PC-3 (cell line): ENCODE measurements at regions not wholly inside any gene's neighbourhood (a gene's known extent, or its start where the extent isn't known, plus 50 kb on each side); places are given as distances from the start of the nearest gene placed in this dataset.

Experiments used
- ATAC-seq: fragments of 200-7000 bp; cut with Tn5 transposase; 2 replicates; pipeline ENCODE4 v1.9.1; 2020; ENCODE audit warnings: mild to moderate bottlenecking, moderate library complexity
- BruUV-seq: library from RNA; stranded (reverse); fragments of 400-500 nt; replicated peaks from 2 replicates; lab custom pipeline; 2021; lab: Mats Ljungman, UMichigan
- CTCF ChIA-PET: fragments of 300-600 bp; sonication (Branson Sonifier 250); formaldehyde crosslinking; loops from one replicate; lab custom pipeline; 2022; ENCODE audit warnings: antibody characterized with exemption; lab: Charles Lee
- POLR2A ChIA-PET: fragments of 300-600 bp; sonication (Branson Sonifier 250); formaldehyde crosslinking; loops from one replicate; lab custom pipeline; 2022; ENCODE audit warnings: antibody characterized with exemption; ENCODE audit not compliant: unreplicated experiment; lab: Charles Lee
- DNase-seq: peaks from one replicate; pipeline ENCODE4 v3.0.0-alpha.2; 2015
- H2AFZ ChIP-seq: fragments of 300-600 bp; sonication (generic); 2 replicates; pipeline ENCODE4 v1.6.0; 2016; ENCODE audit warnings: antibody characterized with exemption, low read length
- H3F3A ChIP-seq: fragments of 300-600 bp; sonication (generic); one replicate; pipeline ENCODE4 v1.6.0; 2017; ENCODE audit warnings: antibody characterized with exemption, low read length, control low read depth, mild to moderate bottlenecking; ENCODE audit not compliant: unreplicated experiment
- H3K27ac ChIP-seq: fragments of 300-600 bp; sonication (generic); 2 replicates; pipeline ENCODE4 v1.5.1; 2016; ENCODE audit warnings: mild to moderate bottlenecking, low read length
- H3K27me3 ChIP-seq: fragments of 300-600 bp; sonication (generic); 2 replicates; pipeline ENCODE4 v1.6.1; 2016; ENCODE audit warnings: low read length, mixed read lengths
- H3K36me3 ChIP-seq: fragments of 300-600 bp; sonication (generic); 2 replicates; pipeline ENCODE4 v1.6.1; 2016; ENCODE audit warnings: low read depth, mixed run types, low read length, mixed read lengths
- H3K4me1 ChIP-seq: fragments of 300-600 bp; sonication (generic); 2 replicates; pipeline ENCODE4 v1.5.1; 2016; ENCODE audit warnings: low read length; ENCODE audit not compliant: insufficient read depth
- H3K4me2 ChIP-seq: fragments of 300-600 bp; sonication (generic); 2 replicates; pipeline ENCODE4 v1.6.0; 2016; ENCODE audit warnings: low read length
- H3K4me3 ChIP-seq: fragments of 300-600 bp; sonication (generic); 2 replicates; pipeline ENCODE4 v1.5.1; 2016; ENCODE audit warnings: mild to moderate bottlenecking, low read length, mixed read lengths
- H3K79me2 ChIP-seq: fragments of 300-600 bp; sonication (generic); 2 replicates; pipeline ENCODE4 v1.6.1; 2017; ENCODE audit warnings: low read length, mixed read lengths
- H3K9ac ChIP-seq: fragments of 300-600 bp; sonication (generic); 2 replicates; pipeline ENCODE4 v1.6.0; 2016; ENCODE audit warnings: mild to moderate bottlenecking, low read length
- H3K9me2 ChIP-seq: fragments of 300-600 bp; sonication (generic); replicated peaks from 2 replicates; pipeline ENCODE4 v1.6.1; 2016; ENCODE audit warnings: mixed run types, low read length, mixed read lengths
- H3K9me3 ChIP-seq: fragments of 300-600 bp; sonication (generic); 2 replicates; pipeline ENCODE4 v1.6.1; 2016; ENCODE audit warnings: low read length, mixed read lengths
- H4K20me1 ChIP-seq: fragments of 300-600 bp; sonication (generic); 2 replicates; pipeline ENCODE4 v1.6.1; 2016; ENCODE audit warnings: low read length, mixed read lengths
- CTCF ChIP-seq: fragments of 300-600 bp; sonication (generic); conservative IDR thresholded peaks from 2 replicates; pipeline ENCODE4 v1.5.1; 2017; ENCODE audit warnings: antibody characterized with exemption, low read depth, mild to moderate bottlenecking, low read length
- EZH2 ChIP-seq: fragments of 300-600 bp; sonication (generic); IDR thresholded peaks from one replicate; pipeline ENCODE4 v1.6.1; 2017; ENCODE audit warnings: antibody characterized with exemption, mild to moderate bottlenecking, low read length; ENCODE audit not compliant: unreplicated experiment
- EZH2phosphoT487 ChIP-seq: fragments of 300-600 bp; sonication (generic); IDR thresholded peaks from 2 replicates; pipeline ENCODE4 v1.6.1; 2018; ENCODE audit warnings: mild to moderate bottlenecking, antibody characterized with exemption, low read length, borderline replicate concordance
- intact Hi-C: fragments of 100-400 bp; cut with micrococcal nuclease; formaldehyde crosslinking; loops from 2 replicates; pipeline ENCODE4 v1.9.0; 2023

- Histone ChIP-seq H3K4me2 (no peak overlapping the region), H3F3A (no peaks in the 10 kb centered on the region), H3K9me3 (no peaks in the 10 kb centered on the region), H3K27me3 (no peaks in the 10 kb centered on the region), H3K9ac (no peak overlapping the region), H4K20me1 (no peaks in the 10 kb centered on the region), H3K27ac (no peak overlapping the region), H3K79me2 (no peaks in the 10 kb centered on the region), H3K4me3 (no peak overlapping the region), H3K4me1 (peaks cover 9% of the 10 kb centered on the region), H2AFZ (no peak overlapping the region), H3K36me3 (no peaks in the 10 kb centered on the region), H3K9me2 (no peaks in the 10 kb centered on the region)
- ChIA-PET CTCF (no interaction called here), POLR2A (no interaction called here)
- TF ChIP-seq CTCF (no peak), EZH2phosphoT487 (no peak), EZH2 (no peak)
- ATAC-seq (no peak), DNase-seq (no peak)
- intact Hi-C loops = no loop called here
- BruUV-seq = no TSS peak
Observed at GRCh38 chr4:155587766-155588165, 78.9 kb upstream of the GUCY1A1 start.

- Histone ChIP-seq H3K4me2 (peak overlapping the region; percentile 48), H3K9me2 (no peaks in the 10 kb centered on the region), H3K9me3 (no peaks in the 10 kb centered on the region), H3K4me1 (peaks cover 10% of the 10 kb centered on the region), H3K27me3 (no peaks in the 10 kb centered on the region), H2AFZ (peak overlapping the region; percentile 66), H3K27ac (peak overlapping the region; percentile 54), H3K9ac (no peak overlapping the region), H4K20me1 (no peaks in the 10 kb centered on the region), H3K4me3 (no peak overlapping the region), H3K79me2 (no peaks in the 10 kb centered on the region), H3K36me3 (no peaks in the 10 kb centered on the region), H3F3A (no peaks in the 10 kb centered on the region)
- no peak for TF ChIP-seq EZH2
- no peak for TF ChIP-seq CTCF
- no peak for TF ChIP-seq EZH2phosphoT487
- intact Hi-C loops = no loop called here
- DNase-seq = peak; percentile 46
- ChIA-PET CTCF (no interaction called here), POLR2A (no interaction called here)
- peak; percentile 33 for ATAC-seq
- BruUV-seq = no TSS peak
Observed at GRCh38 chr4:155582971-155583437, 83.6 kb upstream of the GUCY1A1 start.

GRCh38 chr4:155582041-155582440 is 84.6 kb upstream of the GUCY1A1 start:
- TF ChIP-seq EZH2phosphoT487 = no peak
- no peak for TF ChIP-seq EZH2
- TF ChIP-seq CTCF = no peak
- Histone ChIP-seq H3F3A (no peaks in the 10 kb centered on the region), H3K27ac (no peak overlapping the region), H3K9me2 (no peaks in the 10 kb centered on the region), H3K27me3 (no peaks in the 10 kb centered on the region), H3K4me1 (peaks cover 10% of the 10 kb centered on the region), H2AFZ (no peak overlapping the region), H3K4me2 (no peak overlapping the region), H3K36me3 (no peaks in the 10 kb centered on the region), H4K20me1 (no peaks in the 10 kb centered on the region), H3K9ac (no peak overlapping the region), H3K79me2 (no peaks in the 10 kb centered on the region), H3K9me3 (no peaks in the 10 kb centered on the region), H3K4me3 (no peak overlapping the region)
- intact Hi-C loops = no loop called here
- CTCF ChIA-PET = no interaction called here
- no peak for DNase-seq
- no TSS peak for BruUV-seq
- POLR2A ChIA-PET = no interaction called here
- no peak for ATAC-seq
